Activated B cell treated with CpG ODN at 0.5 μM for 24 hours (primary cell): ENCODE measurements at regions not wholly inside any gene's neighbourhood (a gene's known extent, or its start where the extent isn't known, plus 50 kb on each side); places are given as distances from the start of the nearest gene placed in this dataset.

ENCODE experiments used
- ATAC-seq: fragments of 200-7000 bp; cut with Tn5 transposase; one replicate; pipeline ENCODE4 v1.10.0; 2021; ENCODE audit warnings: low read depth, mild to moderate bottlenecking, moderate library complexity
- CTCF ChIA-PET: fragments of 350-600 bp; sonication (Branson Sonifier 250); formaldehyde crosslinking; loops from one replicate; lab custom pipeline; 2021; ENCODE audit warnings: antibody characterized with exemption; lab: Charles Lee
- POLR2A ChIA-PET: fragments of 350-600 bp; sonication (Branson Sonifier 250); formaldehyde crosslinking; loops from one replicate; lab custom pipeline; 2021; ENCODE audit warnings: antibody characterized with exemption; lab: Charles Lee
- DNase-seq: peaks from one replicate; pipeline ENCODE4 v3.0.0; 2022
- H3K27ac Mint-ChIP-seq: one replicate; pipeline ENCODE4 v1.8.0; 2020; ENCODE audit warnings: mixed read lengths
- H3K27me3 Mint-ChIP-seq: one replicate; pipeline ENCODE4 v1.8.0; 2021; ENCODE audit warnings: mixed read lengths
- H3K36me3 Mint-ChIP-seq: one replicate; pipeline ENCODE4 v1.8.0; 2021; ENCODE audit warnings: low read depth, mixed read lengths
- H3K4me1 Mint-ChIP-seq: one replicate; pipeline ENCODE4 v1.8.0; 2021; ENCODE audit warnings: mixed read lengths
- H3K4me3 Mint-ChIP-seq: one replicate; pipeline ENCODE4 v1.8.0; 2020; ENCODE audit warnings: mild to moderate bottlenecking, mixed read lengths
- H3K9me3 Mint-ChIP-seq: one replicate; pipeline ENCODE4 v1.8.0; 2020; ENCODE audit warnings: mixed read lengths
- CTCF ChIP-seq: fragments of 200-600 bp; IDR thresholded peaks from one replicate; pipeline ENCODE4 v1.8.0; 2022; ENCODE audit warnings: antibody characterized with exemption, mild to moderate bottlenecking
- intact Hi-C: fragments of 100-400 bp; cut with micrococcal nuclease; formaldehyde crosslinking; loops from one replicate; pipeline ENCODE4 v1.15.1; 2024

GRCh38 chr2:23122681-23123215 is 262.2 kb upstream of the KLHL29 start:
- intact Hi-C loops: no loop called here
- no peak for ATAC-seq
- no peak for TF ChIP-seq CTCF
- no peaks in the 10 kb centered on the region for H3K4me1 Mint-ChIP-seq
- no peak overlapping the region for H3K4me3 Mint-ChIP-seq
- H3K27ac Mint-ChIP-seq: no peak overlapping the region
- no peaks in the 10 kb centered on the region for H3K9me3 Mint-ChIP-seq
- ChIA-PET POLR2A (no interaction called here), CTCF (no interaction called here)
- DNase-seq: no peak
- H3K27me3 Mint-ChIP-seq: peaks cover 1% of the 10 kb centered on the region
- H3K36me3 Mint-ChIP-seq: no peaks in the 10 kb centered on the region

DNA sequence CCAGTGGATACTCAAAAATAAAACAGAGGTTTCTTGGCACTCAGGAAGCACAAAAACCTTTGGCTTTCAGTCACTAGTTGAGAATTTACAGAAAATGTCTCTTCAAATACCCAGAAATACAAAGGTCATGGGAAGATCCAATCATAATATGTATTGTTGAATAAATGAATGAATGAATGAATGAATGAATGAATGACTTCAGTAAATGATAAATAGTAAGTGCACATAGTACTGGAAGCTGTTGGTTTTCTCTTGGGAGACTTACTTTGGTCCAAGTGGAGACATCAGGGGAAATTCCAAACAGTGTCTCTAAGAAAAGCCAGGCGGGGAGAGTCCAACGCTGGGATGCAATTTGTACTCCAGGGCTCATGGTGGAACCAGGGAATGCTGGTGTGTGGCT is 261.3 kb upstream of the KLHL29 start:
- ChIA-PET POLR2A (no interaction called here), CTCF (no interaction called here)
- ATAC-seq (no peak), DNase-seq (no peak)
- Mint-ChIP-seq H3K4me1 (no peaks in the 10 kb centered on the region), H3K4me3 (no peak overlapping the region), H3K36me3 (no peaks in the 10 kb centered on the region), H3K9me3 (no peaks in the 10 kb centered on the region), H3K27me3 (peaks cover 1% of the 10 kb centered on the region), H3K27ac (no peak overlapping the region)
- TF ChIP-seq CTCF: no peak
- intact Hi-C loops: no loop called here

DNA sequence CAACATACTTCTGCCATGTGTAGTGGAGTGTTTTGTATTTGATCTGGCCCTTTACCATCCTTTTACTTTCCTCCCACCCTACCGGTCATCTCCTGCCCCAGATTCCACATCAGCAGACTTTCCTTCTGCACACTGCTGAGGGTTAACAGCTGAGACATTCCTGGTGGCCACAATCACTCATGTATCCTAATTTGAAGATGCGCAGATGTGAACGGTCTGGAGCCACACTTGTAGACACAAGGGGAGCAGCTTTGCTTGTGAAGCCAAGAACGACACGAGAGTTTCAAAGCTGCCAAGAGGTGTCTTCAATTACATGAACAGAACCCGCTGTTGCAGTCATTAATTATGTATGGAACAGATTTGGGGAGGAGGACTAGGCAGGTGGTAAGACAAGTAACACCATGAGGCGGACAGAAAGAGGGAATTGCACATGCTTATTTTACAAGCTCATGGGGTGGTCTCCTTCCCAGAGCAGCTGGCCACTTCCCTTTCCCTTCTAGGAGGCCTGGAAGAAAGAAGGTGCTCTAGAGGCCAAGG is 260.7 kb upstream of the KLHL29 start:
- ATAC-seq: no peak
- H3K9me3 Mint-ChIP-seq: no peaks in the 10 kb centered on the region

DNA sequence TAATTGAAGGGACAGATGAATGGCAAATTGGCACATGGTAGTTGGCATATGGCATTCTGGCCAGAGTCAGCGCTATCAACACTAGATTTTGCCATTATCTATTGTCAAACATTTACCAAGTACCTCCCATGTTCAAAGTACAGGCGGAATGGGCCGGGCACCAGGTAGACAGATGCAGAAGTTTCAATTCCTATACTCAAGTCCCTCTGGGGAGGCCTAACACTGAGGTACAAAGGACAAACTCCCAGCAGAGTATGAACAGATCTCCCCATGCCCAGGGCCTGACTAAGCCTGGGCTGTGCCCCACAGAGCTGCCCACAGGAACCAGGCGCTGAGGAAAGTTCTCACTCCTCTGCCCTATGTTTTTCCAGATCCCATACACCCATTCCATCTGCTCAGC is 257.5 kb upstream of the KLHL29 start:
- H3K4me1 Mint-ChIP-seq: no peaks in the 10 kb centered on the region
- H3K9me3 Mint-ChIP-seq: no peaks in the 10 kb centered on the region
- H3K27ac Mint-ChIP-seq: no peak overlapping the region
- ChIA-PET CTCF (no interaction called here), POLR2A (no interaction called here)
- H3K27me3 Mint-ChIP-seq: no peaks in the 10 kb centered on the region
- no peak for TF ChIP-seq CTCF
- no peak overlapping the region for H3K4me3 Mint-ChIP-seq
- ATAC-seq (no peak), DNase-seq (no peak)
- no peaks in the 10 kb centered on the region for H3K36me3 Mint-ChIP-seq
- intact Hi-C loops: no loop called here

More for the DNA sequence above, 260.7 kb upstream of the KLHL29 start:
- no peak for TF ChIP-seq CTCF
- Mint-ChIP-seq H3K27ac (no peak overlapping the region), H3K36me3 (no peaks in the 10 kb centered on the region), H3K4me3 (no peak overlapping the region), H3K4me1 (no peaks in the 10 kb centered on the region), H3K27me3 (peaks cover 1% of the 10 kb centered on the region)
- DNase-seq: no peak
- POLR2A ChIA-PET: no interaction called here
- CTCF ChIA-PET: no interaction called here
- intact Hi-C loops: no loop called here

- DNase-seq (no peak), ATAC-seq (no peak)
- H3K9me3 Mint-ChIP-seq: no peaks in the 10 kb centered on the region
- POLR2A ChIA-PET: no interaction called here
- H3K27ac Mint-ChIP-seq: no peak overlapping the region
- CTCF ChIA-PET: no interaction called here
- H3K36me3 Mint-ChIP-seq: no peaks in the 10 kb centered on the region
- TF ChIP-seq CTCF: no peak
- H3K27me3 Mint-ChIP-seq: no peaks in the 10 kb centered on the region
- intact Hi-C loops: no loop called here
- no peak overlapping the region for H3K4me3 Mint-ChIP-seq
- H3K4me1 Mint-ChIP-seq: no peaks in the 10 kb centered on the region
Measured at GRCh38 chr2:23128684-23129292, 256.2 kb upstream of the KLHL29 start.
